ENCODE measurements at regions not wholly inside any gene's neighbourhood (a gene's known extent, or its start where the extent isn't known, plus 50 kb on each side); places are given as distances from the start of the nearest gene placed in this dataset.

GRCh38 chr4:100098681-100099080 lies 91.6 kb downstream of the DDIT4L start:
- TF ChIP-seq CTCF (conservative IDR thresholded peaks at IDR 0.05; ENCODE audit: low read depth, low read length), result no peak
- TF ChIP-seq EZH2 (IDR thresholded peaks at IDR 0.05; ENCODE audit: borderline replicate concordance, low read depth, low read length, poor library complexity, severe bottlenecking), result no peak

All from A673 (cell line).